ENCODE measurements at regions not wholly inside any gene's neighbourhood (a gene's known extent, or its start where the extent isn't known, plus 50 kb on each side); places are given as distances from the start of the nearest gene placed in this dataset.

DNA sequence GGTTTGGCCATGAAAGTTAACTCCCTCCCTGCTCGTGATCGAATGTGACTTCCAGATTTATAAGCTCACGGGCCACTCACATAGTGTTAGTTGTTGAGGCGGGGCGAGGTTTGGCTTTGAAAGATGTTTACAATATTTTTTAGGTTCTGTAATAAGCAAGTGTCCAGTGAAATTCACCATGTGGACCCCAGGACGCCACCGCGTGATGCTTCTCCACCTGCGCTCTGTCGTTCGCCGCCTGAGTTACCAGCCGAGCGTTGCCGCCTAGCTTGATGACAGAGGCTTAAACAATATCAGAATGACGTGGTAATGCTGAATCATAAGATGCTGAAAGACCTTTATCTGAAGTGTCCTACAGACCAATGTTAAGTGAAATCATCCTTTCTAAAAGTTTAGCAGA, 241.0 kb downstream of the MYLK4 start:
- no peak overlapping the region for H3K4me3 ChIP-seq (ENCODE audit: insufficient read depth, low read length, poor library complexity, severe bottlenecking)

DNA sequence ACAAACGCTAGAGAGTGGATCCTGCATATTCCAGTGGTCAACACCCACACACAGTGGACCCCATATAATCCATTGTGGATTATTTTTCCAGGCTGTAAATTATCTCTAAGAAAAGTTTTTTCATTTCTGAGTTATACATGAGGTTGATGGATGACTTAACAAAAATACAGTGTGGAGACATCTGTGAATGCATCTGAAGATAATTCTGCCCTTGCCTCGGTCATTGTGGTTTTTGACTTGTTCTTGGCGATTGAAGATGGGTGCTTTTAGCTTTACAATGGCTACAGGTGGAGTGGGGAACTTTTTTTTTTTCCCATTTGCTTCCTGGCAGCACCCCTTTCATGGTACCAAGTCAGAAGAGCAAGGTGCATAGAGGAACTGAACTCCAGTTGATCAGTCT, 242.7 kb downstream of the MYLK4 start:
- H3K79me2 ChIP-seq (ENCODE audit: insufficient read depth, low read length): no peaks in the 10 kb centered on the region
- no peaks in the 10 kb centered on the region for H3F3A ChIP-seq (ENCODE audit: insufficient read depth)
- H4K20me1 ChIP-seq (ENCODE audit: low read depth, low read length): no peaks in the 10 kb centered on the region
- no peak overlapping the region for H2AFZ ChIP-seq (ENCODE audit: low read depth, low read length, severe bottlenecking)
- no peak overlapping the region for H3K4me2 ChIP-seq (ENCODE audit: low read depth, low read length, poor library complexity, severe bottlenecking)
- H3K9me2 ChIP-seq (replicated peaks; ENCODE audit: insufficient read depth, low read length): no peaks in the 10 kb centered on the region
- H3K9ac ChIP-seq (ENCODE audit: low read length): no peak overlapping the region
- no peaks in the 10 kb centered on the region for H3K36me3 ChIP-seq (ENCODE audit: low read length)
- no peak overlapping the region for H3K27ac ChIP-seq (ENCODE audit: low read depth, low read length)
- H3K9me3 ChIP-seq (ENCODE audit: insufficient read depth, low read length): no peaks in the 10 kb centered on the region
- TF ChIP-seq, protein P1, sequence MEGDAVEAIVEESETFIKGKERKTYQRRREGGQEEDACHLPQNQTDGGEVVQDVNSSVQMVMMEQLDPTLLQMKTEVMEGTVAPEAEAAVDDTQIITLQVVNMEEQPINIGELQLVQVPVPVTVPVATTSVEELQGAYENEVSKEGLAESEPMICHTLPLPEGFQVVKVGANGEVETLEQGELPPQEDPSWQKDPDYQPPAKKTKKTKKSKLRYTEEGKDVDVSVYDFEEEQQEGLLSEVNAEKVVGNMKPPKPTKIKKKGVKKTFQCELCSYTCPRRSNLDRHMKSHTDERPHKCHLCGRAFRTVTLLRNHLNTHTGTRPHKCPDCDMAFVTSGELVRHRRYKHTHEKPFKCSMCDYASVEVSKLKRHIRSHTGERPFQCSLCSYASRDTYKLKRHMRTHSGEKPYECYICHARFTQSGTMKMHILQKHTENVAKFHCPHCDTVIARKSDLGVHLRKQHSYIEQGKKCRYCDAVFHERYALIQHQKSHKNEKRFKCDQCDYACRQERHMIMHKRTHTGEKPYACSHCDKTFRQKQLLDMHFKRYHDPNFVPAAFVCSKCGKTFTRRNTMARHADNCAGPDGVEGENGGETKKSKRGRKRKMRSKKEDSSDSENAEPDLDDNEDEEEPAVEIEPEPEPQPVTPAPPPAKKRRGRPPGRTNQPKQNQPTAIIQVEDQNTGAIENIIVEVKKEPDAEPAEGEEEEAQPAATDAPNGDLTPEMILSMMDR (IDR thresholded peaks at IDR 0.05; ENCODE audit: insufficient read depth, low read length, poor library complexity, severe bottlenecking): no peak
- no peak for TF ChIP-seq EZH2phosphoT487 (conservative IDR thresholded peaks at IDR 0.05; ENCODE audit: low read length)
- H3K27me3 ChIP-seq (ENCODE audit: low read length): peaks cover 7% of the 10 kb centered on the region; the same call in 1 of the 2 replicates
- H3K4me3 ChIP-seq (ENCODE audit: insufficient read depth, low read length, poor library complexity, severe bottlenecking): no peak overlapping the region

More for the DNA sequence above, 241.0 kb downstream of the MYLK4 start:
- Histone ChIP-seq H3K27ac (ENCODE audit: low read depth, low read length) (no peak overlapping the region), H4K20me1 (ENCODE audit: low read depth, low read length) (no peaks in the 10 kb centered on the region), H3K9me2 (replicated peaks; ENCODE audit: insufficient read depth, low read length) (no peaks in the 10 kb centered on the region), H3K27me3 (ENCODE audit: low read length) (peaks cover 7% of the 10 kb centered on the region; the same call in 1 of the 2 replicates), H3F3A (ENCODE audit: insufficient read depth) (no peaks in the 10 kb centered on the region), H3K9ac (ENCODE audit: low read length) (no peak overlapping the region), H3K36me3 (ENCODE audit: low read length) (no peaks in the 10 kb centered on the region), H3K79me2 (ENCODE audit: insufficient read depth, low read length) (no peaks in the 10 kb centered on the region), H2AFZ (ENCODE audit: low read depth, low read length, severe bottlenecking) (no peak overlapping the region), H3K4me2 (ENCODE audit: low read depth, low read length, poor library complexity, severe bottlenecking) (no peak overlapping the region), H3K9me3 (ENCODE audit: insufficient read depth, low read length) (no peaks in the 10 kb centered on the region)
- TF ChIP-seq, protein P1 (IDR thresholded peaks at IDR 0.05; ENCODE audit: insufficient read depth, low read length, poor library complexity, severe bottlenecking): no peak
- no peak for TF ChIP-seq EZH2phosphoT487 (conservative IDR thresholded peaks at IDR 0.05; ENCODE audit: low read length)

DNA sequence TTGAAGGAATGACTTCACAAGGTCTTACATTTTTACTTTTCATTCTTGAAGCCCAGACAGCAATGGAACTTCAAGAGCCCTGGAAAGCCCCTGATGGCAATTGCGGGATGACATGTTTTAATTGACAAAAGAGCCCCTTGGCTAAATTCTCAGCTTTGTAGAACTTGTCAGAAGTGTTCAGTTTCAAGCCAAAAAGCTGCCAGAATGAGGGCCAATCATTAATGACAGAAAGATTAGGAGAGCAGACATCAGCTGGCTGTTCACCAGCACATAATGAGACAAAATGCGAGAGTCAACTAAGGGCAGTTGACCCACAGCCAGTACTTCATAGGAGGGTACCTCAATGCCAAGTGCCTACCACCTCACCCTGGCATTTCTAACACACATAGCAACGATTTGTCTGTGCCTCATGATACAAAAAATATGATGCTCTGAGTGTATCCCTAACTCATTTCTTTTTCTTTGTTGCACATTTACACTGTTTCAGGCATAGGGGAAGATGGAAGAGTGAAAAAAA, 243.1 kb downstream of the MYLK4 start:
- no peak for TF ChIP-seq EZH2phosphoT487 (conservative IDR thresholded peaks at IDR 0.05; ENCODE audit: low read length)
- TF ChIP-seq, protein P1 (IDR thresholded peaks at IDR 0.05; ENCODE audit: insufficient read depth, low read length, poor library complexity, severe bottlenecking): no peak
- H4K20me1 ChIP-seq (ENCODE audit: low read depth, low read length): no peaks in the 10 kb centered on the region
- peaks cover 7% of the 10 kb centered on the region; the same call in 1 of the 2 replicates for H3K27me3 ChIP-seq (ENCODE audit: low read length)
- H3K9ac ChIP-seq (ENCODE audit: low read length): no peak overlapping the region
- H3K9me2 ChIP-seq (replicated peaks; ENCODE audit: insufficient read depth, low read length): no peaks in the 10 kb centered on the region
- H3K27ac ChIP-seq (ENCODE audit: low read depth, low read length): no peak overlapping the region
- no peak overlapping the region for H2AFZ ChIP-seq (ENCODE audit: low read depth, low read length, severe bottlenecking)
- H3K36me3 ChIP-seq (ENCODE audit: low read length): no peaks in the 10 kb centered on the region
- H3F3A ChIP-seq (ENCODE audit: insufficient read depth): no peaks in the 10 kb centered on the region
- H3K4me3 ChIP-seq (ENCODE audit: insufficient read depth, low read length, poor library complexity, severe bottlenecking): no peak overlapping the region
- H3K4me2 ChIP-seq (ENCODE audit: low read depth, low read length, poor library complexity, severe bottlenecking): no peak overlapping the region
- H3K9me3 ChIP-seq (ENCODE audit: insufficient read depth, low read length): no peaks in the 10 kb centered on the region
- no peaks in the 10 kb centered on the region for H3K79me2 ChIP-seq (ENCODE audit: insufficient read depth, low read length)

Measured in SU-DHL-6 (cell line).